ENCODE measurements at regions not wholly inside any gene's neighbourhood (a gene's known extent, or its start where the extent isn't known, plus 50 kb on each side); places are given as distances from the start of the nearest gene placed in this dataset.

GRCh38 chr1:177847843-177848242 lies 122.0 kb downstream of the SEC16B start:
- no peak for DNase-seq

GRCh38 chr1:177838907-177839485 lies 130.9 kb downstream of the SEC16B start:
- no peak for DNase-seq

GRCh38 chr1:177833631-177834030 lies 136.2 kb downstream of the SEC16B start:
- DNase-seq, result no peak

GRCh38 chr1:177830531-177831135 lies 139.2 kb downstream of the SEC16B start:
- DNase-seq, result no peak

- DNase-seq, result no peak
These were observed 144.5 kb downstream of the SEC16B start for GRCh38 chr1:177825276-177825901.

GRCh38 chr1:177824508-177824982 lies 145.3 kb downstream of the SEC16B start:
- DNase-seq, result no peak

- DNase-seq, result no peak
These were observed 149.6 kb downstream of the SEC16B start for GRCh38 chr1:177820213-177820612.

- peak; percentile 42 for DNase-seq
These were observed 151.7 kb downstream of the SEC16B start for GRCh38 chr1:177817937-177818875.

GRCh38 chr1:177812650-177813049 lies 157.2 kb downstream of the SEC16B start:
- DNase-seq, result no peak

GRCh38 chr1:177812144-177812543 lies 157.7 kb downstream of the SEC16B start:
- no peak for DNase-seq

GRCh38 chr1:177811429-177811828 lies 158.4 kb downstream of the SEC16B start:
- no peak for DNase-seq

GRCh38 chr1:177809819-177810218 lies 160.0 kb downstream of the SEC16B start:
- DNase-seq, result peak; percentile 15

GRCh38 chr1:177802304-177802703 lies 167.6 kb downstream of the SEC16B start:
- no peak for DNase-seq

- DNase-seq, result no peak
These were observed 168.1 kb downstream of the SEC16B start for GRCh38 chr1:177801790-177802189.

- DNase-seq, result peak; percentile 79
These were observed 169.3 kb downstream of the SEC16B start for GRCh38 chr1:177800400-177801088.

GRCh38 chr1:177799746-177800145 lies 170.1 kb downstream of the SEC16B start:
- DNase-seq, result no peak

- no peak for DNase-seq
These were observed 171.2 kb downstream of the SEC16B start for GRCh38 chr1:177798614-177799013.

- no peak for DNase-seq
These were observed 173.3 kb downstream of the SEC16B start for GRCh38 chr1:177796561-177796960.

- DNase-seq, result no peak
These were observed 175.4 kb downstream of the SEC16B start for GRCh38 chr1:177794376-177794991.

GRCh38 chr1:177793900-177794299 lies 176.0 kb downstream of the SEC16B start:
- no peak for DNase-seq

GRCh38 chr1:177790566-177790965 lies 179.3 kb downstream of the SEC16B start:
- no peak for DNase-seq

- no peak for DNase-seq
These were observed 179.9 kb downstream of the SEC16B start for GRCh38 chr1:177789956-177790355.
